Spinal cord (tissue), 9 donors: ENCODE measurements at regions not wholly inside any gene's neighbourhood (a gene's known extent, or its start where the extent isn't known, plus 50 kb on each side); places are given as distances from the start of the nearest gene placed in this dataset.

Experiments used
- DNase-seq, 6 donors: peaks; one replicate each; pipeline versions ENCODE4 v3.0.0 to v3.0.0-alpha.2; 2013 to 2015; ENCODE audit warnings: low spot score in 6 of 6, low read depth in 4 of 6
- H3K27ac ChIP-seq: one replicate; pipeline ENCODE4 v1.5.1; 2013; ENCODE audit warnings: low read depth, low read length, control low read depth
- H3K27me3 ChIP-seq: one replicate; pipeline ENCODE4 v1.6.1; 2013; ENCODE audit warnings: low read length; ENCODE audit not compliant: control insufficient read depth, insufficient read depth
- H3K36me3 ChIP-seq: one replicate; pipeline ENCODE4 v1.6.1; 2013; ENCODE audit warnings: low read length; ENCODE audit not compliant: control insufficient read depth, insufficient read depth
- H3K4me1 ChIP-seq: one replicate; pipeline ENCODE4 v1.6.1; 2013; ENCODE audit warnings: low read length; ENCODE audit not compliant: control insufficient read depth, insufficient read depth
- H3K4me3 ChIP-seq: one replicate; pipeline ENCODE4 v1.5.1; 2013; ENCODE audit warnings: low read depth, low read length, control low read depth
- H3K9me3 ChIP-seq: one replicate; pipeline ENCODE4 v1.6.1; 2013; ENCODE audit warnings: low read length; ENCODE audit not compliant: control insufficient read depth, insufficient read depth
- WGBS: methylation state at CpG from one replicate; pipeline ENCODE4 v1.1.5; 2013; ENCODE audit warnings: missing lambda C conversion rate; ENCODE audit not compliant: insufficient coverage; 5-methylcytosine and 5-hydroxymethylcytosine counted together
- donor health status: healthy.

- H3K4me3 ChIP-seq = no peak overlapping the region
- WGBS = 80% methylated on average over 1 of the region's 7 CpGs
- no peak for DNase-seq
Observed at GRCh38 chr1:47618830-47619229, 181.0 kb downstream of the FOXD2 start.

GRCh38 chr1:47621483-47621882 lies 183.6 kb downstream of the FOXD2 start:
- H3K4me3 ChIP-seq = no peak overlapping the region
- no peak overlapping the region for H3K27ac ChIP-seq
- 90% methylated on average over 6 of the region's 6 CpGs for WGBS
- no peaks in the 10 kb centered on the region for H3K36me3 ChIP-seq
- no peaks in the 10 kb centered on the region for H3K27me3 ChIP-seq
- no peaks in the 10 kb centered on the region for H3K9me3 ChIP-seq
- H3K4me1 ChIP-seq = no peaks in the 10 kb centered on the region
- no peak for DNase-seq

More at GRCh38 chr1:47618830-47619229, 181.0 kb downstream of the FOXD2 start:
- Histone ChIP-seq H3K36me3 (no peaks in the 10 kb centered on the region), H3K4me1 (no peaks in the 10 kb centered on the region), H3K27me3 (no peaks in the 10 kb centered on the region), H3K27ac (no peak overlapping the region), H3K9me3 (no peaks in the 10 kb centered on the region)

GRCh38 chr1:47621977-47622376 lies 184.1 kb downstream of the FOXD2 start:
- Histone ChIP-seq H3K4me1 (no peaks in the 10 kb centered on the region), H3K4me3 (no peak overlapping the region), H3K9me3 (no peaks in the 10 kb centered on the region), H3K27ac (no peak overlapping the region), H3K36me3 (no peaks in the 10 kb centered on the region), H3K27me3 (no peaks in the 10 kb centered on the region)
- DNase-seq = no peak
- 65% methylated on average over 3 of the region's 3 CpGs for WGBS

DNA sequence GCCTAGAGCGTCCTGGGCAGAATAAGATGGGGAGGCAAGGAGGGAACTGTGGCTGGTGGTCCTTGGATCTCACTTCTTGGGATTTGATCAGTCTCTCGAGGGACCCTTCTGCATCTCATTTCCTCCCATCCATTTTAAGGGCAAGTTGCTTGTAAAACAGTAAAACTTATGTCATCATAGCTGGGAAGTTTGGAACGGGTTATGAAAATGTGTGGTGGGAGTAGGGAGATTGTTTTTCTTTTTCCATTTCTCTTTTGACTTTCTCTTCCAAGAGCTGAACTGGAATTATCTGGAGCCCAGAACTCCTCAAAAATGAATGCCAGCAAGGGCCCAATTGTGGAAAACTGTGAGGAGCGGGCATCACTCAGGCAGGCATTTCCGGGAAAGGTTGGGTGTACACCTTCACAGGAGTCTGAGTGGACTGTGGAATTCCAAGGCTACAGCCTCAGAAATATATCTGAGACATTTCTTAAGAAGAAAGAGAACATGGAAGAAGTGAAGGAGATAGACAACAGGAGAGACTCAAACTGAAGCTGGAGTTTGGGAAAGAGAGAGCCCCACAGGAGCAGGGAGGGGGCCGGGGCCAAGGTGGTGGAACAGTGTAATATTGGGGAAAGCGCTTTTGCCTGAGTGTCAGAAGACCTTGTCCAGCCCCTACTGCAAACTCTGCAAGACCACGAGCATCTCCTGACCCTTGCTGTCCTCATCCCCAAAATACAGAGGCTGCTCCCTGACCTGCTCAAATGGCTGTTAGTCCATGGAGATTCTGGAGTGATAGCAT lies 185.1 kb downstream of the FOXD2 start:
- H3K9me3 ChIP-seq = no peaks in the 10 kb centered on the region
- no peaks in the 10 kb centered on the region for H3K36me3 ChIP-seq
- DNase-seq = no peak
- no peak overlapping the region for H3K4me3 ChIP-seq
- no peaks in the 10 kb centered on the region for H3K27me3 ChIP-seq
- no peak overlapping the region for H3K27ac ChIP-seq
- peaks cover 7% of the 10 kb centered on the region for H3K4me1 ChIP-seq
- WGBS = 100% methylated on average over 2 of the region's 8 CpGs

GRCh38 chr1:47623557-47623940 lies 185.7 kb downstream of the FOXD2 start:
- Histone ChIP-seq H3K36me3 (no peaks in the 10 kb centered on the region), H3K27ac (no peak overlapping the region), H3K9me3 (no peaks in the 10 kb centered on the region), H3K4me3 (no peak overlapping the region), H3K4me1 (peaks cover 10% of the 10 kb centered on the region), H3K27me3 (no peaks in the 10 kb centered on the region)
- 95% methylated on average over 5 of the region's 5 CpGs for WGBS
- DNase-seq = no peak

DNA sequence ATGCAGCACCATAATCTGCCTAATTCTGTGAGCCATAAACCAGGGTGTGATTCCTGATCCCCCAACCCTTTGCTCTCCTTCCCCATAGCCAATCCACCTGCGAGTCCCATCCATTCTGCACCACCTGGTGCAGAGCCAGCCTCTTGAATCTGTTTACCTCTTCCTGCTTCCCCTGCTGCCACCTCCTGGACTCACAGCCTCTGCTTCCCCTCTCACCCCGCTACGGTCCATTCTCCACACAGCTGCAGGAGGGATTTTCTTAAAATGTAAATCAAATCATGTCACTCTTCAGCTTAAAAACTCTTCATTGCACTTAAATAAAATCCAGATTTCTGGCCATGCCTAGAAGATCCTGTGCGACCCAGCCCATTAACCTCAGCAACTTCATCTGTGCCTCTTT lies 186.7 kb downstream of the FOXD2 start:
- no peak for DNase-seq
- WGBS = 78% methylated on average over 4 of the region's 4 CpGs
- Histone ChIP-seq H3K27me3 (no peaks in the 10 kb centered on the region), H3K9me3 (no peaks in the 10 kb centered on the region), H3K4me1 (peaks cover 10% of the 10 kb centered on the region), H3K36me3 (no peaks in the 10 kb centered on the region), H3K4me3 (no peak overlapping the region), H3K27ac (no peak overlapping the region)

DNA sequence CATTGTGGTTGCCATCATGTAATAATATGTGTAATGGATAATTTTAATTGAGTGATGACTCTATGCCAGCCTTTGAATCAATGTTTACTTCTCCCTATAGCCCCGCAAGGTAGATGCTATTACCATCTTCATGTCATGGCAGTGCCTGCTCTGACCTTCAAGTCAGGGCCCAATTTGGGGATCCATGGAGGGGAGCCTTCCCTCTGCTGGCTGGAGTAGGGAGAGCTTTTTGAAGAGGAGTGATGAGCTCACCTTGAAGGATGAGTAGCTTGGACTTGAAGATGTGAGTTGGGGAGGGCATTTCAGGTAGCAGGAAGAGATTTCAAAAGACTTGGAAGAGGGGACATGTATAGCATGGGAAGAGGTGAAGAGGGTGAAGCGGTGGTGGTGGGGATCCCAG lies 189.2 kb downstream of the FOXD2 start:
- H3K9me3 ChIP-seq = no peaks in the 10 kb centered on the region
- H3K4me1 ChIP-seq = peaks cover 20% of the 10 kb centered on the region
- no peak overlapping the region for H3K4me3 ChIP-seq
- no peaks in the 10 kb centered on the region for H3K27me3 ChIP-seq
- WGBS = no CpG with 5 or more reads among the region's 2 CpGs
- H3K36me3 ChIP-seq = no peaks in the 10 kb centered on the region
- DNase-seq = no peak
- no peak overlapping the region for H3K27ac ChIP-seq

DNA sequence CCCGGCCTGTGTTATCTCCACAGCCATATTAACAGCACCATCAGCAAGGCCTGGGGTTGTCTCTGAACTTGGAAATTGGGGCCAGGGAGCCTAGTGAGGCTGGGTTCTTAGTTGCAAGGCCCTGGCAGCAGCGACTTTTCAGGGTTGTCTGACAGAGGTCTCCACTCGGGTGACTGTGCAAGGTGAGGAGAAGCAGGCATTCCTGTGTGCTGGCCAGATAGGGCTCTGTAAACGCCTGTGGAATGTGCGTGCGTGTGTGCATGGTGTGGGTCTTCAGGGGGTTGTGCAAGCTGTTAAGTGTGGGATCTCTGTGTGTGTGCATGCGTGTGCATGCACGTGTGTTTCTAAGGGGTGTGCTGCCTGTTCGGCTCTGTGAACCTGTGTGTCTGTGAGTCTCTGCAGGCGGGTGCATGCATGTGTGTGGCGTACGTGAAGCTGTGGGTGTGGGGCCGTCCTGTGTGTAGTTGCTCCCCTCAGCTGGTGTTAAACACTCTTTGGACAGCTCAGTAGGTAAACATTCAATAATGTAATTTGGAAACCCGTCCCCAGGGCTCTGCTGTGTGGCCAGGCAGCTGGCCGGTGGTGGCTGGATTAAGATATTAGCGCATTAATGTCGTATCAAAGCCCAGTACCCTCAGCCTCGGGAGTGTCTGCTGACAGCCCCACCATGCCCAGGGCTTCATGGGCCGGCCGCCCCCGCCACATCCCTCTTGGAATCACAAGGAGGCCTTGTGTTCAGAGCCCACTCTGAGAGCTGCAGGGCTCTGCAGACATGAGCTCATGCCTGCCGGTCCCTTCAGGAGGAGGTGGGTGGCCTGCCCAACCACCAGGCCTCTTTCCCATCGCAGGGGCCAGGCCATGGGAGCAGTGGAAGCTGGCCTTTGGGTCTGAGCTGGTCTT lies 189.9 kb downstream of the FOXD2 start:
- 73% methylated on average over 21 of the region's 23 CpGs for WGBS
- Histone ChIP-seq H3K36me3 (no peaks in the 10 kb centered on the region), H3K27me3 (no peaks in the 10 kb centered on the region), H3K4me1 (peaks cover 20% of the 10 kb centered on the region), H3K4me3 (no peak overlapping the region), H3K27ac (no peak overlapping the region), H3K9me3 (no peaks in the 10 kb centered on the region)
- DNase-seq = peak in 1 of 6 donors; percentile 40

- H3K9me3 ChIP-seq = no peaks in the 10 kb centered on the region
- no peak for DNase-seq
- no peak overlapping the region for H3K4me3 ChIP-seq
- H3K36me3 ChIP-seq = no peaks in the 10 kb centered on the region
- H3K4me1 ChIP-seq = peaks cover 20% of the 10 kb centered on the region
- no peak overlapping the region for H3K27ac ChIP-seq
- WGBS = 100% methylated on average over 1 of the region's 3 CpGs
- no peaks in the 10 kb centered on the region for H3K27me3 ChIP-seq
Observed at GRCh38 chr1:47629201-47629600, 191.4 kb downstream of the FOXD2 start.
